ENCODE measurements at regions not wholly inside any gene's neighbourhood (a gene's known extent, or its start where the extent isn't known, plus 50 kb on each side); places are given as distances from the start of the nearest gene placed in this dataset.

DNA sequence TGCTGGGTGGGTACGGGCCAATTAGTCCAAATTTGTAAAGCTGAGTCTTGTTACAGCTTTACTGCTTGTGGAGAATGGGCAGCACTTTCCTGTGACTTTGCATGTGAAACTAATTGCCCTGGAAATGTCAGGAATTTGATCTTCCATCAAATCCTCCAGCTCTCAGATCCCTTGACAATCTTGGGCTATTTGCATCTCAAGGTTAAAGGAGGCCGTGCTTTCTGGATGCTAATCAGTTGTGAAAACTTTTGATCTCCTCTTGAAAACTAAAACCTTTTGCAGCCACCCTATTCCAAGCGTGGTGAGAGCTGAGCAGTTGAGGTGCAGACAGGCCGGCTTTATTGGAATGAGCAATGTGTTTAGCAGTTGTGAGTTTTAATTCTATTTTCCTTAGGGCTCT lies 68.0 kb upstream of the CLINT1 start:
- TF ChIP-seq, protein P1, sequence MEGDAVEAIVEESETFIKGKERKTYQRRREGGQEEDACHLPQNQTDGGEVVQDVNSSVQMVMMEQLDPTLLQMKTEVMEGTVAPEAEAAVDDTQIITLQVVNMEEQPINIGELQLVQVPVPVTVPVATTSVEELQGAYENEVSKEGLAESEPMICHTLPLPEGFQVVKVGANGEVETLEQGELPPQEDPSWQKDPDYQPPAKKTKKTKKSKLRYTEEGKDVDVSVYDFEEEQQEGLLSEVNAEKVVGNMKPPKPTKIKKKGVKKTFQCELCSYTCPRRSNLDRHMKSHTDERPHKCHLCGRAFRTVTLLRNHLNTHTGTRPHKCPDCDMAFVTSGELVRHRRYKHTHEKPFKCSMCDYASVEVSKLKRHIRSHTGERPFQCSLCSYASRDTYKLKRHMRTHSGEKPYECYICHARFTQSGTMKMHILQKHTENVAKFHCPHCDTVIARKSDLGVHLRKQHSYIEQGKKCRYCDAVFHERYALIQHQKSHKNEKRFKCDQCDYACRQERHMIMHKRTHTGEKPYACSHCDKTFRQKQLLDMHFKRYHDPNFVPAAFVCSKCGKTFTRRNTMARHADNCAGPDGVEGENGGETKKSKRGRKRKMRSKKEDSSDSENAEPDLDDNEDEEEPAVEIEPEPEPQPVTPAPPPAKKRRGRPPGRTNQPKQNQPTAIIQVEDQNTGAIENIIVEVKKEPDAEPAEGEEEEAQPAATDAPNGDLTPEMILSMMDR (optimal IDR thresholded peaks at IDR 0.05 in 1 of 3, IDR thresholded peaks at IDR 0.05 in 1 of 3, conservative IDR thresholded peaks at IDR 0.05 in 1 of 3; ENCODE audit: extremely low read depth in 1 of 3, insufficient read depth in 2 of 3, low read length in 3 of 3): no peak
- no peak for TF ChIP-seq EZH2 (IDR thresholded peaks at IDR 0.05; ENCODE audit: low read length)

All from keratinocyte (primary cell).